Testis (tissue), 2 donors: ENCODE measurements at regions not wholly inside any gene's neighbourhood (a gene's known extent, or its start where the extent isn't known, plus 50 kb on each side); places are given as distances from the start of the nearest gene placed in this dataset.

Source experiments
- DNase-seq: peaks from one replicate; pipeline ENCODE4 v3.0.0-alpha.2; 2019
- H3K27ac ChIP-seq, 2 donors: fragments of 200-600 bp; sonication (generic); one replicate each; pipeline ENCODE4 v1.5.1; 2019
- H3K27me3 ChIP-seq: fragments of 200-600 bp; sonication (generic); one replicate; pipeline ENCODE4 v1.5.1; 2019
- H3K36me3 ChIP-seq: fragments of 200-600 bp; sonication (generic); one replicate; pipeline ENCODE4 v1.5.1; 2017; ENCODE audit warnings: low read depth; ENCODE audit errors: missing control alignments
- H3K4me1 ChIP-seq: fragments of 200-600 bp; sonication (generic); one replicate; pipeline ENCODE4 v1.5.1; 2019
- H3K4me3 ChIP-seq, 2 donors: fragments of 200-600 bp; sonication (generic); one replicate each; pipeline ENCODE4 v1.5.1; 2017 to 2019
- H3K9me3 ChIP-seq: fragments of 200-600 bp; sonication (generic); one replicate; pipeline ENCODE4 v1.5.1; 2017
- POLR2A ChIP-seq: fragments of 450-650 bp; IDR thresholded peaks from one replicate; pipeline ENCODE4 v1.6.1; 2017; ENCODE audit warnings: antibody characterized with exemption, mild to moderate bottlenecking, moderate library complexity
- WGBS, 2 donors: methylation state at CpG; one replicate each; pipeline ENCODE4 v1.1.5; 2018; 5-methylcytosine and 5-hydroxymethylcytosine counted together
- intact Hi-C: fragments of 100-400 bp; cut with DNase I; formaldehyde crosslinking; loops from one replicate; pipeline ENCODE4 v1.15.1; 2023; ENCODE audit warnings: low total_unique reads
- TF ChIP-seq, protein P1 (sequence below), 3 experiments: fragments of 450-650 bp in 2 of 3; fragments of 200-600 bp in 1 of 3; sonication (generic) in 1 of 3; IDR thresholded peaks; one replicate each; pipeline ENCODE4 v1.5.1; 2016 to 2019; ENCODE audit warnings: antibody characterized with exemption in 3 of 3, mild to moderate bottlenecking in 2 of 3, moderate library complexity in 1 of 3

GRCh38 chr20:57872816-57873409, 163.1 kb upstream of the PMEPA1 start:
- TF ChIP-seq, protein P1, sequence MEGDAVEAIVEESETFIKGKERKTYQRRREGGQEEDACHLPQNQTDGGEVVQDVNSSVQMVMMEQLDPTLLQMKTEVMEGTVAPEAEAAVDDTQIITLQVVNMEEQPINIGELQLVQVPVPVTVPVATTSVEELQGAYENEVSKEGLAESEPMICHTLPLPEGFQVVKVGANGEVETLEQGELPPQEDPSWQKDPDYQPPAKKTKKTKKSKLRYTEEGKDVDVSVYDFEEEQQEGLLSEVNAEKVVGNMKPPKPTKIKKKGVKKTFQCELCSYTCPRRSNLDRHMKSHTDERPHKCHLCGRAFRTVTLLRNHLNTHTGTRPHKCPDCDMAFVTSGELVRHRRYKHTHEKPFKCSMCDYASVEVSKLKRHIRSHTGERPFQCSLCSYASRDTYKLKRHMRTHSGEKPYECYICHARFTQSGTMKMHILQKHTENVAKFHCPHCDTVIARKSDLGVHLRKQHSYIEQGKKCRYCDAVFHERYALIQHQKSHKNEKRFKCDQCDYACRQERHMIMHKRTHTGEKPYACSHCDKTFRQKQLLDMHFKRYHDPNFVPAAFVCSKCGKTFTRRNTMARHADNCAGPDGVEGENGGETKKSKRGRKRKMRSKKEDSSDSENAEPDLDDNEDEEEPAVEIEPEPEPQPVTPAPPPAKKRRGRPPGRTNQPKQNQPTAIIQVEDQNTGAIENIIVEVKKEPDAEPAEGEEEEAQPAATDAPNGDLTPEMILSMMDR (IDR thresholded peaks at IDR 0.05): no peak
- no peak for TF ChIP-seq POLR2A
- H3K9me3 ChIP-seq: no peaks in the 10 kb centered on the region
- H3K4me1 ChIP-seq: no peaks in the 10 kb centered on the region
- no peak overlapping the region for H3K4me3 ChIP-seq
- no peak overlapping the region for H3K27ac ChIP-seq
- no peaks in the 10 kb centered on the region for H3K36me3 ChIP-seq
- 96 to 100% methylated on average over 3 to 4 of the region's 4 CpGs for whole genome bisulfite sequencing, 2 donors
- intact Hi-C loops: no loop called here
- no peaks in the 10 kb centered on the region for H3K27me3 ChIP-seq
- DNase-seq: no peak

- 86 to 92% methylated on average over 12 of the region's 12 CpGs for WGBS, 2 donors
- no peak overlapping the region for H3K27ac ChIP-seq
- intact Hi-C loops: no loop called here
- no peaks in the 10 kb centered on the region for H3K36me3 ChIP-seq
- DNase-seq: no peak
- no peaks in the 10 kb centered on the region for H3K27me3 ChIP-seq
- no peak for TF ChIP-seq POLR2A
- TF ChIP-seq, protein P1 (IDR thresholded peaks at IDR 0.05): no peak
- no peaks in the 10 kb centered on the region for H3K9me3 ChIP-seq
- no peak overlapping the region for H3K4me3 ChIP-seq
- H3K4me1 ChIP-seq: peaks cover 4% of the 10 kb centered on the region
These were observed 161.4 kb upstream of the PMEPA1 start for GRCh38 chr20:57871237-57871632.

- no peak for DNase-seq
- intact Hi-C loops: no loop called here
- no peak for TF ChIP-seq POLR2A
- TF ChIP-seq, protein P1 (IDR thresholded peaks at IDR 0.05): no peak
- no peaks in the 10 kb centered on the region for H3K36me3 ChIP-seq
- peaks cover 4% of the 10 kb centered on the region for H3K4me1 ChIP-seq
- no peak overlapping the region for H3K27ac ChIP-seq
- no peaks in the 10 kb centered on the region for H3K9me3 ChIP-seq
- H3K27me3 ChIP-seq: no peaks in the 10 kb centered on the region
- 81 to 84% methylated on average over 5 to 8 of the region's 8 CpGs for WGBS, 2 donors
- H3K4me3 ChIP-seq: no peak overlapping the region
These were observed 160.9 kb upstream of the PMEPA1 start for GRCh38 chr20:57870597-57871236.

GRCh38 chr20:57869951-57870315, 160.1 kb upstream of the PMEPA1 start:
- Histone ChIP-seq H3K36me3 (no peaks in the 10 kb centered on the region), H3K27ac (no peak overlapping the region), H3K4me1 (peaks cover 4% of the 10 kb centered on the region), H3K27me3 (no peaks in the 10 kb centered on the region), H3K9me3 (no peaks in the 10 kb centered on the region), H3K4me3 (no peak overlapping the region)
- DNase-seq: no peak
- TF ChIP-seq POLR2A: no peak
- TF ChIP-seq, protein P1 (IDR thresholded peaks at IDR 0.05): no peak
- WGBS, 2 donors: 80 to 84% methylated on average over 9 of the region's 9 CpGs
- intact Hi-C loops: no loop called here
